COLO668 (cell line): ENCODE measurements at regions not wholly inside any gene's neighbourhood (a gene's known extent, or its start where the extent isn't known, plus 50 kb on each side); places are given as distances from the start of the nearest gene placed in this dataset.
"Not testable (repeated sequence)": the region's sequence is repeated elsewhere in the genome, so short reads cannot be mapped to it uniquely, and the experiment has no call there.

Experiments used
- DNase-seq: peaks from one replicate; lab custom pipeline; 2025; ENCODE audit not compliant: unreplicated experiment; lab: John Stamatoyannopoulos, UW

- no peak for DNase-seq
Observed at GRCh38 chr3:103136621-103137020, 701.8 kb downstream of the ZPLD1 start.

DNA sequence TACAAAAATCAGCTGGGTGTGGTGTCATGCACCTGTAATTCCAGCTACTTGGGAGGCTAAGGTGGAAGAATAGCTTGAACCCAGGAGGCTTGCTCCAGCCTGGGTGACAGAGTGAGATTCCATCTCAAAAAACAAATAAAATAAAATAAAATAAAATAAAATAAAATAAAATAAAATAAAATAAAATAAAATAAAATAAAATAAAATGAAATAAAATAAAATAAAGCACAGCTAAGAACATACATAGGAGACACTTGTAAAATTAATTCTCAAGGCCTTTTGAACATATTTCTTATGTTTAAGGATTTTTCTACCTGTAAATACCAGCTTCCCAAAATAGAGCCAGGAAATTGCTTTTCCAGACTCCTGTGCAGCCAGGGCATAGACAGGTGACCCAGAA is 703.0 kb downstream of the ZPLD1 start:
- no peak for DNase-seq

DNA sequence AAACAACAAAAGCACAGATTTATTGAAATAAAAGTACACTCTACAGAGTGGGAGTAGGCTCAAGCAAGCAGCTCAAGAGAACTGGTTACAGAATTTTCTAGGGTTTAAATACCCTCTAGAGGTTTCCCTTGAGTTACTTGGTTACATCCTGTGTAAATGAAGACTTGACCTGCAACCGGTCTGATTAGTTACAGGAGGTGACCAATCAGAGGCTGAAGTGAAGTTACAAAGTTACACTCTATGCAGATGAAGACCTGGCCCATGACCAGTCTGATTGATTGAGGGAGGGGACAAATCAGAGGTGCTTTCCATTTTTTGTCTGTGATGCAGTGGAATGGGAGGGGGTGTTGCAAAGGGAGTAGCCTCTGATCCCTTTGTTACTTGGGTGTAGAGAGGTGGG is 723.4 kb downstream of the ZPLD1 start:
- no peak for DNase-seq

- DNase-seq, result no peak
Observed at GRCh38 chr3:103166890-103167289, 732.1 kb downstream of the ZPLD1 start.

- no peak for DNase-seq
Observed at GRCh38 chr3:103167850-103168249, 733.0 kb downstream of the ZPLD1 start.

GRCh38 chr3:103169289-103169688 is 734.5 kb downstream of the ZPLD1 start:
- DNase-seq, result no peak

DNA sequence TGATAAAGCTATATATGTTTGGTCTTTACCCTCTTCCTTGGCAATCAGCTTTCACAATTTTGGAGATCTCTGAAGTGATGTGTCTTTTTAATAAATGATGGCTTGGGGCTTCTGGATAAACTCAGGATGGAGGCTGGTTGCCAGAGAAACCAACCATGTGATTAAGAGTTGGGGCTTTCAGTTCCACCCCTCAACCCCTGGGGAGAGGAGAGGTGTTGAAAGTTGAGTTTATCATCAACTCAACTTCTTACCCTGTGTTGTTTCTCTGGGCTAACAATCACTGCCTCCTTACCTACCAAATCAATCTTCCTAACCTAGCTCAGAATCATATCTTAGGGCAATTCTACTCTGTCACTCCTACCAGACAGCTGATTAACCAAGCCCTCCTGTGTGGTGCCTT is 735.8 kb downstream of the ZPLD1 start:
- DNase-seq, result no peak

GRCh38 chr3:103173940-103174339 is 739.1 kb downstream of the ZPLD1 start:
- no peak for DNase-seq

DNA sequence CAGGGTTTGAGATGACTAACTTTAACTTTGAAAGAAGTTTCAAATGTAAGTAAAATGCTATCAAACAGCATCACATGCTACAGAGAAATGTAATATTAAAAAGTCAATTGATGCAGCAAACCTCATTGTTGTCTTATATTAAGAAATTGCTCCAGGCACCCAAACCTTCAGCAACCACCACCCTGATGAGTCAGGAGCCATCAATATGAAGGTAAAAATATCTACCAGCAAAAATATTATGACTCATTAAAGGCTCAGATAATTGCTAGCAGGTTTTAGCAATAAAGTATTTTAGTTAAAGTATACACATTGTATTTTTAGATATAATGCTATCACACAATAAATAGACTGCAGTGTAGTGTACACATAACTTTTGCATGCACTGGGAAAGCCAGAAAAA is 746.3 kb downstream of the ZPLD1 start:
- no peak for DNase-seq

- no peak for DNase-seq
Observed at GRCh38 chr3:103184772-103185171, 750.0 kb downstream of the ZPLD1 start.

DNA sequence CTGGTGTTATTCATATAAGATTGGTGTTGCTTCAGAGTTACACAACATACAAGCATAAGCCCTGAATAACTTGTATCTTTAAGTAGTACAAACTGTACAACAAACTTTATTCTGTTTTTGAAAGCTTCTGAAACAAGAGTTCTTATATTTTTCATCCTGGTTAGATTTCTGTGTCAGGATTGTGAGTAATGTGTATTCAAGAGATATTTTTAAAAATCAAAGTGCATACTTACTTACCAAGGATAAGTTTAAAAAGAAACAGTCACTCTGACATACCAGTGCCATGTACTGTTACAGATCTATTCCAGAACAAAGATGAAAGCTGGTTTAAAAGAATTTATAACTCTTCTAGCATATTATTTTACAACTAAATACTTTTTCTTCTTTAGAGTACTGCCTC is 755.1 kb downstream of the ZPLD1 start:
- DNase-seq, result no peak

DNA sequence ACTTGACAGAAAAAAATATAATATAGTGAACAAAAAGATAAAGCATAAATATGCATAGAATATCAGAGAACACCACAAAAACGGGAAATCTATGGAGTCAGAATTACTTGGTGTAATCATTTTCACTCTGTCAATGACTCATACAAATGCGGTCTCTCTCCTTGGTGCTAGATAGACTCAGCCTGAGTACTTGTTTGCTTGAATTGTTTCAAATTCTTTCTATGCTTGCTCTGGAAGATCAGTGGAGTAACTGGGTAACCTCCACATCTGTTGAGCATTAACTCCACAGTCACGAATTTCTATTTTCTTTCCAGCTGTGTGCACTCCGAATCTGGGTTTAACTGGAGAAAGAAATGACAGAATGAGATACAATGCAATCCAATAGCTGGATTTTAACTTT is 760.4 kb downstream of the ZPLD1 start:
- no peak for DNase-seq

- DNase-seq, result no peak
Observed at GRCh38 chr3:103203441-103203840, 768.6 kb downstream of the ZPLD1 start.

GRCh38 chr3:103210583-103210982 is 775.8 kb downstream of the ZPLD1 start:
- no peak for DNase-seq

- no peak for DNase-seq
Observed at GRCh38 chr3:103218146-103218545, 783.3 kb downstream of the ZPLD1 start.

- no peak for DNase-seq
Observed at GRCh38 chr3:103218793-103219192, 784.0 kb downstream of the ZPLD1 start.

- DNase-seq, result no peak
Observed at GRCh38 chr3:103227651-103228050, 792.8 kb downstream of the ZPLD1 start.

DNA sequence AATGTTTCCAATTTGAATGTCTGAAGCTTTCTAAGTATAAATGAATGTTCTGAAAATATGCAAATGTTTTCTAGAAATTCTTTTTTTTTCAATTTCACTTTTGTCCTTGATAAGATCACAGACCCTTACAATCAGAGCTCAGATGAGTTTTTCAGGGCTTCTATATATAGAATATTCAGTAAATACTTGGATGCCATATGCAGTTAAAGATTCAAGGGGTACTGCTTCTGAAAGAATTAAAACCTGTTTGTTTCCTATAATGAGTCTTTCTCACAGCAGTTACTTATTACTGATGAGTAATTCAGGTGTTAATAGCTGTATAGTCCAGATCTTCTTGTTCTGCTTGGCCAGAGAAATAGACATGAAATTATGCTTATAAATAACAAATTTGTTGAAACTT is 812.6 kb downstream of the ZPLD1 start:
- DNase-seq, result no peak

DNA sequence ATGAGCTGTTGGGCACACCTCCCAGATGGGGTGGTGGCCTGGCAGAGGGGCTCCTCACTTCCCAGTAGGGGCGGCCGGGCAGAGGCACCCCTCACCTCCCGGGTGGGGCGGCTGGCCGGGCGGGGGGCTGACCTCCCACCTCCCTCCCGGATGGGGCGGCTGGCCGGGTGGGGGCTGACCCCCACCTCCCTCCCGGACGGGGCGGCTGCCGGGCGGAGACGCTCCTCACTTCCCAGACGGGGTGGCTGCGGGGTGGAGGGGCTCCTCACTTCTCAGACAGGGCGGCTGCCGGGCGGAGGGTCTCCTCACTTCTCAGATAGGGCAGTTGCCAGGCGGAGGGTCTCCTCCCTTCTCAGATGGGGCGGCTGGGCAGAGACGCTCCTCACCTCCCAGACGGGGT is 820.0 kb downstream of the ZPLD1 start:
- DNase-seq, result not testable (repeated sequence)

GRCh38 chr3:103269287-103269686 is 834.5 kb downstream of the ZPLD1 start:
- no peak for DNase-seq

DNA sequence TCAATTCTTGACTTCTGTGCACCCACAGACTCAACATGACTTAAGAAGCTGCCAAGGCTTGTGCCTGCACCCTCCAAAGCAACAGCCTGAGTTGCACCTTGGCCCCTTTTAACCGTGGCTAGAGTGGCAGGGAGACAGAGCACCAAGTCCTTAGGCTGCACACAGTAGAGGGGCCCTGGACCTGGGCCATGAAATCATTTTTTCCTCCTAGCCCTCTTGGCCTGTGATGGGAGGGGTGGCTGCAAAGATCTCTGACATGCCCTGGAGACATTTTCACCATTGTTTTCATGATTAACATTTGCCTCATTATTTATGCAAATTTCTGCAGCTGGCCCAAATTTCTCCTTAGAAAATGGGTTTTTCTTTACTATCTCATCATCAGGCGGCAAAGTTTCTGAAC is 836.8 kb downstream of the ZPLD1 start:
- no peak for DNase-seq

GRCh38 chr3:103295974-103296570 is 861.3 kb downstream of the ZPLD1 start:
- no peak for DNase-seq

- DNase-seq, result not testable (repeated sequence)
Observed at GRCh38 chr3:103297502-103297901, 862.7 kb downstream of the ZPLD1 start.

- DNase-seq, result no peak
Observed at GRCh38 chr3:103306104-103306503, 871.3 kb downstream of the ZPLD1 start.
